Endothelial cell of umbilical vein (primary cell): ENCODE measurements at regions not wholly inside any gene's neighbourhood (a gene's known extent, or its start where the extent isn't known, plus 50 kb on each side); places are given as distances from the start of the nearest gene placed in this dataset.

Experiments used
- BruUV-seq: library from RNA; stranded (reverse); fragments of 400-500 nt; replicated peaks from 2 replicates; lab custom pipeline; 2021; lab: Mats Ljungman, UMichigan
- CTCF ChIA-PET: fragments of 300-600, 350-600 bp; sonication (Branson Sonifier 250); formaldehyde crosslinking; loops from one replicate; lab custom pipeline; 2021; ENCODE audit warnings: antibody characterized with exemption, inconsistent platforms; lab: Charles Lee
- POLR2A ChIA-PET: fragments of 300-600, 350-600 bp; sonication (Branson Sonifier 250); formaldehyde crosslinking; loops from one replicate; lab custom pipeline; 2021; ENCODE audit warnings: antibody characterized with exemption, inconsistent platforms; lab: Charles Lee
- DNase-seq: peaks from one replicate; pipeline ENCODE4 v3.0.0-alpha.2; 2011; ENCODE audit warnings: low read depth, low spot score
- FAIRE-seq: peaks from 2 replicates; lab custom pipeline; 2011; peaks lifted over from hg19 to GRCh38; lab: Jason Lieb, UNC
- H2AFZ ChIP-seq: 2 replicates; pipeline ENCODE4 v1.6.0; 2012; ENCODE audit warnings: low read depth, low read length, control low read depth, inconsistent platforms
- H3K27ac ChIP-seq: 2 replicates; pipeline ENCODE4 v1.5.1; 2011; ENCODE audit warnings: low read depth, mild to moderate bottlenecking, control low read depth, low read length, moderate library complexity; ENCODE audit not compliant: insufficient read depth
- H3K27me3 ChIP-seq, 2 experiments: 2 replicates each; pipeline versions ENCODE4 v1.6.0 to v1.6.1; 2011; ENCODE audit warnings: low read length in 2 of 2, mixed read lengths in 1 of 2; ENCODE audit not compliant: control insufficient read depth in 2 of 2, insufficient read depth in 2 of 2
- H3K36me3 ChIP-seq, 2 experiments: 2 replicates in 1 of 2; 3 replicates in 1 of 2; pipeline ENCODE4 v1.5.1; 2011; ENCODE audit warnings: low read length in 2 of 2, mild to moderate bottlenecking in 1 of 2, moderate library complexity in 1 of 2; ENCODE audit not compliant: control insufficient read depth in 2 of 2, insufficient read depth in 2 of 2; ENCODE audit errors: extremely low read depth in 1 of 2
- H3K4me1 ChIP-seq: 3 replicates; pipeline ENCODE4 v1.5.1; 2011; ENCODE audit warnings: mild to moderate bottlenecking, low read length; ENCODE audit not compliant: control insufficient read depth, insufficient read depth; ENCODE audit errors: extremely low read depth
- H3K4me2 ChIP-seq: 2 replicates; pipeline ENCODE4 v1.6.1; 2011; ENCODE audit warnings: low read length, control low read depth, mixed read lengths; ENCODE audit not compliant: insufficient read depth
- H3K4me3 ChIP-seq, 3 experiments: fragments of 200-600 bp in 1 of 3; sonication (generic), shearing (Covaris generic) in 1 of 3; replicated peaks in 1 of 3; 2 replicates each; pipeline ENCODE4 v1.5.1; 2011 to 2016; ENCODE audit warnings: control low read depth in 3 of 3, low read length in 3 of 3, mild to moderate bottlenecking in 2 of 3, inconsistent platforms in 1 of 3, low read depth in 1 of 3, moderate library complexity in 1 of 3; ENCODE audit not compliant: insufficient read depth in 1 of 3
- H3K79me2 ChIP-seq: 2 replicates; pipeline ENCODE4 v1.6.0; 2012; ENCODE audit warnings: low read length, inconsistent platforms; ENCODE audit not compliant: control insufficient read depth, insufficient read depth
- H3K9ac ChIP-seq: replicated peaks from 2 replicates; pipeline ENCODE3; 2011; ENCODE audit warnings: low read length, control low read depth; ENCODE audit not compliant: insufficient read depth; ENCODE audit errors: extremely low read depth
- H3K9me1 ChIP-seq: replicated peaks from 3 replicates; pipeline ENCODE4 v1.6.0; 2011; ENCODE audit warnings: mild to moderate bottlenecking, low read length; ENCODE audit not compliant: control insufficient read depth, insufficient read depth; ENCODE audit errors: extremely low read depth
- H3K9me3 ChIP-seq: replicated peaks from 2 replicates; pipeline ENCODE4 v1.5.1; 2012; ENCODE audit warnings: low read length, inconsistent platforms; ENCODE audit not compliant: control insufficient read depth, insufficient read depth
- H4K20me1 ChIP-seq: replicated peaks from 2 replicates; pipeline ENCODE3; 2011; ENCODE audit warnings: mild to moderate bottlenecking, low read length; ENCODE audit not compliant: control insufficient read depth, insufficient read depth; ENCODE audit errors: extremely low read depth
- EZH2 ChIP-seq: IDR thresholded peaks from 2 replicates; pipeline ENCODE4 v1.6.1; 2012; ENCODE audit warnings: borderline replicate concordance, low read depth, mild to moderate bottlenecking, moderate library complexity, low read length, inconsistent platforms; ENCODE audit not compliant: severe bottlenecking
- FOS ChIP-seq: IDR thresholded peaks from 2 replicates; pipeline ENCODE4 v1.6.1; 2011; ENCODE audit warnings: mild to moderate bottlenecking, low read length, moderate library complexity, borderline replicate concordance; ENCODE audit not compliant: insufficient read depth
- GATA2 ChIP-seq: IDR thresholded peaks from 2 replicates; pipeline ENCODE4 v1.7.0; 2011; ENCODE audit warnings: low read depth, mild to moderate bottlenecking, moderate library complexity, mixed read lengths, low read length; ENCODE audit not compliant: insufficient read length, insufficient read depth
- JUN ChIP-seq: IDR thresholded peaks from 2 replicates; pipeline ENCODE4 v1.6.1; 2011; ENCODE audit warnings: borderline replicate concordance, low read depth; ENCODE audit not compliant: insufficient read length, insufficient read depth
- MYC ChIP-seq: IDR thresholded peaks from one replicate; pipeline ENCODE4 v1.6.1; 2011; ENCODE audit warnings: mild to moderate bottlenecking, low read depth, low read length
- POLR2A ChIP-seq: IDR thresholded peaks from 2 replicates; pipeline ENCODE4 v1.6.1; 2012; ENCODE audit warnings: low read depth, mild to moderate bottlenecking, control low read depth, low read length
- POLR2AphosphoS5 ChIP-seq: IDR thresholded peaks from 2 replicates; pipeline ENCODE4 v1.6.1; 2012; ENCODE audit warnings: low read depth, mild to moderate bottlenecking, control low read depth, low read length, moderate library complexity; ENCODE audit not compliant: insufficient read depth
- dilution Hi-C: fragments of 300-500 bp; cut with MboI; formaldehyde crosslinking; loops from one replicate; pipeline ENCODE4 v1.15.0; 2019; ENCODE audit warnings: low sequenced_read_pairs; ENCODE audit not compliant: extremely low pct_ligation_motif_present
- intact Hi-C: fragments of 100-400 bp; cut with micrococcal nuclease; formaldehyde crosslinking; loops from one replicate; pipeline ENCODE4 v1.10.0; 2022
- TF ChIP-seq, protein P1 (sequence below): IDR thresholded peaks from 2 replicates; pipeline ENCODE4 v1.6.1; 2011; ENCODE audit not compliant: insufficient read depth, insufficient read length
- TF ChIP-seq, protein P2 (sequence below), 2 donors: IDR thresholded peaks; 1 replicate in 1 of 2; 2 replicates in 1 of 2; pipeline ENCODE4 v1.5.1; 2011; ENCODE audit warnings: low read length in 2 of 2, mild to moderate bottlenecking in 2 of 2, moderate library complexity in 2 of 2, control low read depth in 1 of 2, inconsistent platforms in 1 of 2, low read depth in 1 of 2; ENCODE audit not compliant: insufficient read depth in 1 of 2; ENCODE audit errors: extremely low read depth in 1 of 2

DNA sequence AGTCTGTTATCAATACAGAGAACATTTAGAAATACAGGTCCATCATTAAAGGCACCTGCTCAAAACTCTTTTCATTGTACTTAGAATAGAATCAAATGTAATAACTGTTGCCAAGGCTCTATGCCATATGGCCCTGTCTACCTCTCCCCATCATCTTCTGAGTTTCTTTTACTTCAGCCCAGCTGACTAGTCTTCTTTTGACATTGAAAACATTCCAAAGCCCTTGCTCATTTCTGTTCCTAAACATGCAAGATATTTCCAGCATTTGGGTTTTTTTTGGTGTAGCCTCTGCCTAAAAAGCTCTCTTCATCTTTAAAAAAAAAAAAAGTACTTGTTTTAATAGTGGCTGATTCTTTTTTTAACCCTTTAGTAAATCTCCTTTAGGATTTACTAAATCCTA is 165.5 kb upstream of the SMIM30 start:
- H2AFZ ChIP-seq: no peak overlapping the region
- H3K4me1 ChIP-seq: no peaks in the 10 kb centered on the region
- BruUV-seq: no TSS peak
- dilution Hi-C loops: no loop called here
- no peak overlapping the region for H3K9ac ChIP-seq
- no peak overlapping the region for H3K4me2 ChIP-seq
- intact Hi-C loops: no loop called here
- TF ChIP-seq MYC (no peak), FOS (no peak), JUN (no peak), GATA2 (no peak), EZH2 (no peak), POLR2A (no peak), POLR2AphosphoS5 (no peak)
- TF ChIP-seq, protein P1, sequence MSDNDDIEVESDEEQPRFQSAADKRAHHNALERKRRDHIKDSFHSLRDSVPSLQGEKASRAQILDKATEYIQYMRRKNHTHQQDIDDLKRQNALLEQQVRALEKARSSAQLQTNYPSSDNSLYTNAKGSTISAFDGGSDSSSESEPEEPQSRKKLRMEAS: no peak
- TF ChIP-seq, protein P2, sequence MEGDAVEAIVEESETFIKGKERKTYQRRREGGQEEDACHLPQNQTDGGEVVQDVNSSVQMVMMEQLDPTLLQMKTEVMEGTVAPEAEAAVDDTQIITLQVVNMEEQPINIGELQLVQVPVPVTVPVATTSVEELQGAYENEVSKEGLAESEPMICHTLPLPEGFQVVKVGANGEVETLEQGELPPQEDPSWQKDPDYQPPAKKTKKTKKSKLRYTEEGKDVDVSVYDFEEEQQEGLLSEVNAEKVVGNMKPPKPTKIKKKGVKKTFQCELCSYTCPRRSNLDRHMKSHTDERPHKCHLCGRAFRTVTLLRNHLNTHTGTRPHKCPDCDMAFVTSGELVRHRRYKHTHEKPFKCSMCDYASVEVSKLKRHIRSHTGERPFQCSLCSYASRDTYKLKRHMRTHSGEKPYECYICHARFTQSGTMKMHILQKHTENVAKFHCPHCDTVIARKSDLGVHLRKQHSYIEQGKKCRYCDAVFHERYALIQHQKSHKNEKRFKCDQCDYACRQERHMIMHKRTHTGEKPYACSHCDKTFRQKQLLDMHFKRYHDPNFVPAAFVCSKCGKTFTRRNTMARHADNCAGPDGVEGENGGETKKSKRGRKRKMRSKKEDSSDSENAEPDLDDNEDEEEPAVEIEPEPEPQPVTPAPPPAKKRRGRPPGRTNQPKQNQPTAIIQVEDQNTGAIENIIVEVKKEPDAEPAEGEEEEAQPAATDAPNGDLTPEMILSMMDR (IDR thresholded peaks at IDR 0.05; ENCODE audit: extremely low read depth in 1 of 2, insufficient read depth in 1 of 2, low read depth in 1 of 2, low read length in 2 of 2): no peak
- peaks cover 1% of the 10 kb centered on the region for H3K9me3 ChIP-seq
- no peaks in the 10 kb centered on the region for H3K36me3 ChIP-seq
- DNase-seq: no peak
- CTCF ChIA-PET: no interaction called here
- H3K27ac ChIP-seq: no peak overlapping the region
- POLR2A ChIA-PET: no interaction called here
- no peak overlapping the region for H3K4me3 ChIP-seq
- H4K20me1 ChIP-seq: no peaks in the 10 kb centered on the region
- H3K9me1 ChIP-seq: no peaks in the 10 kb centered on the region
- no peaks in the 10 kb centered on the region for H3K27me3 ChIP-seq
- H3K79me2 ChIP-seq: no peaks in the 10 kb centered on the region
- FAIRE-seq: no peak
